GM10266 (cell line): ENCODE measurements at regions not wholly inside any gene's neighbourhood (a gene's known extent, or its start where the extent isn't known, plus 50 kb on each side); places are given as distances from the start of the nearest gene placed in this dataset.

Source experiments
- DNase-seq: peaks from one replicate; pipeline ENCODE4 v3.0.0; 2012; ENCODE audit errors: extremely low spot score
- TF ChIP-seq, protein P1 (sequence below): IDR thresholded peaks from 2 replicates; pipeline ENCODE4 v1.5.1; 2012; ENCODE audit warnings: mild to moderate bottlenecking, low read depth; ENCODE audit not compliant: control insufficient read depth, insufficient read depth; ENCODE audit errors: missing control alignments

DNA sequence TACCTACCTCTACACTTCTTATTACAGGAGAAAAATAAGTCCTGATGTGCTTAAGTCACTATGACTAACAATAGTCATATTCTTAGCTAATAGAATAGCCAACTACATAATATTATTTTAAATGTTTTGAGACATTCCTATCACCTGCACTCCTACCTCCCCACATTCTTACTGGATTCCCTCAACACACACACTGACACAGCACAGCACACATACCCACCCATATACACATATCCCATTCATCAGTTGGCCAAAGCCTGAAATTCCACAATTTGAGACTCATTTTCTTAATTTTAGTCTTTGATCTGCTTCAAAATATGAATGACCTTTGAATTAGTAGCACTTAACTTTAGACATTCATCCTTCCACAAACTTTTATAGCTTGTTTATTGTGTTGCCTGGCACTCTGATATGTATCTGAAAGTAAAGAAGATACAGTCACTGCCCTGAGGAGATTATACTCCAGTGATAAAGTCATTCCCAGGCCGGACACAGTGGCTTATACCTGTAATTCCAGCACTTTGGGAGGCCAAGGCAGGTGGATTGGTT is 168.3 kb upstream of the RASA1 start:
- no peak for DNase-seq
- TF ChIP-seq, protein P1, sequence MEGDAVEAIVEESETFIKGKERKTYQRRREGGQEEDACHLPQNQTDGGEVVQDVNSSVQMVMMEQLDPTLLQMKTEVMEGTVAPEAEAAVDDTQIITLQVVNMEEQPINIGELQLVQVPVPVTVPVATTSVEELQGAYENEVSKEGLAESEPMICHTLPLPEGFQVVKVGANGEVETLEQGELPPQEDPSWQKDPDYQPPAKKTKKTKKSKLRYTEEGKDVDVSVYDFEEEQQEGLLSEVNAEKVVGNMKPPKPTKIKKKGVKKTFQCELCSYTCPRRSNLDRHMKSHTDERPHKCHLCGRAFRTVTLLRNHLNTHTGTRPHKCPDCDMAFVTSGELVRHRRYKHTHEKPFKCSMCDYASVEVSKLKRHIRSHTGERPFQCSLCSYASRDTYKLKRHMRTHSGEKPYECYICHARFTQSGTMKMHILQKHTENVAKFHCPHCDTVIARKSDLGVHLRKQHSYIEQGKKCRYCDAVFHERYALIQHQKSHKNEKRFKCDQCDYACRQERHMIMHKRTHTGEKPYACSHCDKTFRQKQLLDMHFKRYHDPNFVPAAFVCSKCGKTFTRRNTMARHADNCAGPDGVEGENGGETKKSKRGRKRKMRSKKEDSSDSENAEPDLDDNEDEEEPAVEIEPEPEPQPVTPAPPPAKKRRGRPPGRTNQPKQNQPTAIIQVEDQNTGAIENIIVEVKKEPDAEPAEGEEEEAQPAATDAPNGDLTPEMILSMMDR, result no peak

DNA sequence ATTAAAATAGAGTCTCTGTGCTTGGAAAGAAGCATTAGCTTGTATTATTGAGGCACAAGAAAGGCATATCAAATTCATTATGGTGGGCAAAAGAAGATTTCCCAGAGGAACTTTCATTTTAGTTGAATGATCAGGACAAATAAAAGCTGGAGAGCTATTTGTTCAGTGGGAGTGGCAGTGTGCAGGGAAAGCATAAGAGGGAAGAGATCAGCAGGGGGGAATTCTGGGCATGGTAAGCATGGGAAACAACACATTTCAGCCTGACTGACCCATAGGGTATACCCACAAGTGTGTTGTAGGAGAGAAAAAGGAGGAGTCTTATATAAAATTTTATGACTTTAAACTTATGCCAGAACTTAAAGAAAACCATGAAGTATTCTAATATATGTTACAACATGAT is 167.7 kb upstream of the RASA1 start:
- no peak for DNase-seq
- TF ChIP-seq, protein P1, result no peak

DNA sequence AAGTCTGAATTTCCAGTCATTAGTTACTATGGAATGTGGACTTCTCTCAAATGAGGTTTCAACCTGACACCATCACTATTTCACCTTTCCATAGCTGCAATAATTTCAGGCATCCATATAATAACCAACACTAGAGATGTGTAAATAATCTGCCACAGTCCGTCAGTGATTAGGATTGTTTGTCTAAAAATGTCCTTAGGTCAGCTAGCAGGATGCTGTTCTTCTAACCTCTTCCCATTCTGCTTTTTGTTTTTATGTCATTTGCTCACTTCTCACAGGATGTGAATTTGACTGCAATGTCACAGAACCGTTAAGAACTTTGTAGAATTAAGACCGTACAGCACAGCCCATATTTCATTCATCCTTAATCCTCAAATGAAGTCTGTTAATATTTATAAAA is 166.4 kb upstream of the RASA1 start:
- TF ChIP-seq, protein P1, result no peak
- no peak for DNase-seq

DNA sequence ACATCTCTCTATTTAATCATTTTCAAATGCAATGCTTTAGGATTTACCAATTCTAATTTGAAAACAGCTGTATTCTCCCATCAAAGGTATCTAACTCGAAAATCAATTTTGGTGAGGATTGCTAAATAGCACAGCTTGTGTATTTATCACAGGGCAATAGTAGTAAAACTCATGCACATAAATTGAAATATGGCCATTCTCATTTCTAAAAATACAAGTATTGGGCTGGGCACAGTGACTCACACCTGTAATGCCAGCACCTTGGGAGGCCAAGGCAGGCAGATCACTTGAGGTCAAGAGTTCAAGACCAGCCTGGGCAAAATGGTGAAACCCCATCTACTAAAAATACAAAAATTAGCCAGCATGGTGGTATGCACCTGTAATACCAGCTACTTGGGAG is 164.8 kb upstream of the RASA1 start:
- no peak for DNase-seq
- TF ChIP-seq, protein P1, result no peak

DNA sequence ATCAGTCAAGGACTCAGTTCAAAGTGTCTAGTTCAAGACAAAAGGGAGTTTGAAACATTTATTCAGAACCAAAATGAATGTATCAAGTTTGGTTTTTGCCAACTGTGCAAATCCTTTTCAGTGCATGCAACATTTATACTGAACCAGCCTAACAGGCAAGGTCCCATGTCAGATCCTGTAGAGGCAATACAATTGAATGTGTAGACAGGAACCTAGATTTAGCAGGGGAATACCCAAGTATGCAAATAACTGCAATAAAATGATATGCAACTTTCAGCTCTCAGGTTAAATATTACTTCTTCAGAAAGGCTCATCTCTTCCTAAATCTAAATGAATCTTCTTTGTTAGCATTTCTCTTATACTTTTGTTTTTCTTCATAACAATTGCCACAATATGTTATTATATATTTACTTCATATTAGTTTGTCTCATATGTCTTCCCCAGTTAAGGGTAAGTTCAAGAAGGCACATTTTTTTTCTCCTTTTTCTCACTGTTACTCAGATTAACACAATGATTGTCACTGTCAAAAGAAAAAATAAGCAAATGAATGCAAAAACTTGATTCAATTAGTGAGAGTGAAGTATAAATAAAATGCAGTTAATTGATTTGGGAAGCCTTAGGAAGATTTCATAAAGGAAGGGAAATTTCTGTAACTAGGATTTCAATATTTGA is 163.9 kb upstream of the RASA1 start:
- peak; percentile 14 for DNase-seq
- TF ChIP-seq, protein P1, result no peak

DNA sequence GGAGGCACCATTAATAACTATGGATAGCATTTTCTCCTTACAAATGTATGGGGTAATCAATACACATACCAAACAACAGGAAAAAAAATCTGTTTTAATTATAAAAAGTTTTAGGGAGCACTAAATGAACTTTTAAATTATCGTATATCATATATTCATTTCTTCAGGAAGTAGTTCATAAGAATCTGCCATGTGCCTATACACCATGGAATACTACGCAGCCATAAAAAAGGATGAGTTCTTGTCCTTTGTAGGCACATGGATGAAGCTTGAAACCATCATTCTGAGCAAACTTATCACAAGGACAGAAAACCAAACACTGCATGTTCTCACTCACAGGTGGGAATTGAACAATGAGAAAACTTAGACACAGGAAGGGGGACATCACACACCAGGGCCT is 162.1 kb upstream of the RASA1 start:
- no peak for DNase-seq
- TF ChIP-seq, protein P1, result no peak

DNA sequence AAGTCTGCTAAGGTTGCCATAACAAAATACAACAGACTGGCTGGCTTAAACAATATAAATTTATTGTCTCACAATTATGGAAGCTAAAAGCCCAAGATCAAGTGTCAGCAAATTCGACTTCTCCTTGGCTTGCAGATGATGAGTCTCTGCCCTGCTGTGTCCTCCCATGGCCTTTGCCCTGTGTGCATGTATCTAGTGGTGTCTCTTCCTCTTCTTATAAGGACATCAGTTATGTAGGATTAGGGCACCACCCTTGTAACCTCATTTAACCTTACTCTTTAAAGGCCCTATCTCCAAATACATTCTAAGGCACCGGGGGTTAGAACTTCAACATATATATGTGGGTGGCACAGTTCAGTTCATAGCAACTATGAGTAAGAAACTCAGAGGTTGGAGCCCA is 157.9 kb upstream of the RASA1 start:
- TF ChIP-seq, protein P1, result no peak
- DNase-seq, result no peak
